NCI-H128 (cell line): ENCODE measurements at regions not wholly inside any gene's neighbourhood (a gene's known extent, or its start where the extent isn't known, plus 50 kb on each side); places are given as distances from the start of the nearest gene placed in this dataset.

Experiments used
- DNase-seq: peaks from one replicate; lab custom pipeline; 2025; ENCODE audit not compliant: unreplicated experiment; lab: John Stamatoyannopoulos, UW

DNA sequence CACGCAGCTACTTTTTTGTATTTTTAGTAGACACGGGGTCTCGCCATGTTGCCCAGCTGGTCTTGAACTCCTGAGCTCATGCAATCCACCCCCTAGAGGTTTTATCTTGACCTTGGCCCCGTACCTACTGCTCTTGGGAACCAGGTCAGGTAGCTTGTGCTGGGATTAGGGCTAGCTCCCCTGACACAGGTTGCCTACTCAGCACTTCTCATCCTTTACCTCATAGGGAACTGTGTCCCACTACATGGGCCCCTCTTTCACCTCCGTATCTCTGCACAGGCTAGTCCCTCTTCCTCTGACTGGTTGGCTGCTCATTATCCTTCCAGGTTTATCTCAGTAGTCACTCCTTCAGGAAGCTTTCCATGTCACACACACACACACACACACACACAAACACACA, 58.0 kb upstream of the ITPRID1 start:
- DNase-seq: no peak

DNA sequence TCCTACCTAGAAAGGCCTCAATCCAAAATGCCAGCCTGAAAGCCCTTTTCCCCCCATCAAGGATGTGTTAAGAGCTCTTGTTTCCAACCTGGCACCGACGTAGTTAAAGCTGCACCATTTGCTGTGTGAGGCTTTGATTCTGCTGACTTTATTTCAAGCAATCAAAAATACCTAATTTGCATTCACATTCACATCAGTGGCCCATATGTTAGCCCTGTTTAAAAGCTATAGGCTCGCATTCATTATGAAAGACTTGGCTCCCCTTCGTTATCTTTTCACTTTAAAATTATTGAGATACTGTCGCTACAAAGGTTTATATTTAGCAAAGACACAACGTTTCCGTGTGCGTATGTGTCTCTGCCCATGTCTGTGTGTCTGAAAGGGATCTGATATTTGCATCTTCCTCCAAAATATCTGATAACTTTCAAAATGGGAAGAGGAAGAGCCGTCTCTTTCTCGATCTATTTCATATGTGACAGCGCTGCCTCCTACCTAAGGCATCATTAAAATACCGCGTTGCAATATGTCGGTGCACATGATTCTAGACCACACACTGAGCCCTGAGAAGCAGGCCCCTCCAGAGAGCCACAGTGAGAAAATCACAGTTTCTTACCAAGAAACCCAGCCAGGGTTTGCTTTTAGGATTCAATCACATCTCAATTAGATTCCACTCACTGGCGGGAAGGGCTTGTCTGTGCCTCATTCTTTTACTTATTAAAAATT, 57.1 kb upstream of the ITPRID1 start:
- no peak for DNase-seq

DNA sequence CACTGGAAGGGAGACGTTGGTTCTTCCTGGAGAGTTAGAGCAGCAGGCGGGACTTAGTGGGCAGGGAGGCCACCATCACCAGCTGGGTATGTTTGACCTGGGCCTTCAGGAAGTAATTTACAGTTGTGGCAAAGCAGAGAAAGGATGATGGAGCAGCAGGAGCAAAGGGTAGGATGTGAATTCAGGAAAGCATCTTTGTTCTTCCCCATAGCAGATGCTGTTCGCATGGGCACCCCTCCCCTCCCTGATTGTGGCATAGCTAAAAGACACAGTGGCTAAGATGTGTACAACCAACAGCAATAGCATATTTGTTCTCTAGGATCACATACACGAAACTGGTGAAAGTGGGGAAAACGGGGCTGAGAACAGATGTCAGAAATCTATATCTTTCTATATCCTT, 56.3 kb upstream of the ITPRID1 start:
- DNase-seq: no peak

DNA sequence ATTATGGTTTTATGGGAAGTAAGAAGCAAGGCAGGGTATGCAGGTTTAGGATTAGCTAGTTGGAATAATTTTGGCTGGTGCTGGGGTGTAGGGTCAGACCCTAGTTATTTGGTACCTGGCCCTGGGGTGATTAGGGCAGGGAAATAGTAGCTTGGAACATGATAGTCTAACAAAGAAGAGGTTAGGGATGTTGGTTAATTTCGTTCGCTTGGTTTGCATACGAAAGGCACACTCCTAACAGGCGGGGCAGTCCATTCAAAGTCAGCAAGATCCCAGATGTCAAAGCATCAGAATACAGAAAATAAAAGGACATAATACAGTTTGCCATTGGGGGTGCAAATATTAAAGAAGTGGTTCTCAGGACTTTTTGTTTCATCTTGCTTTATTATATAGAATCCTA, 55.7 kb upstream of the ITPRID1 start:
- DNase-seq: no peak

DNA sequence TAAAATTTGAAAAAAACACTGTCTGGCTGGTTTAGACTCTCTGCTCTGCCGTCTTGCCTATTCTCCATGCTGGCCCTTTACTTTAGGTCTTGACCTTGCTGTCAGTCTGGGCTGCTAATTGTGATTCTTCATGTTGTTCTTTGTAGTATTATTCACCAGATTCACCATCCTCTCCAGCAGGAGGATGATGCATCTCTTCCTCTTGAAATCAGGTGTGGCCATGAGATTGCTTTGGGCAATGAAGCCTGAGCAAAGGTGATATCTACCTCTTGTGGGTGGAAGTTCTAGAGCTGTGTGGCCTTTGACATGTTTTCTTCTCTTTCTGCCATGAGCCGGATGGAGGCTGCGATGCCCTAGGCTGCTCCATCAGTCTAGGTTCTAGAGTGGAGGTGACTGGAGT, 51.3 kb upstream of the ITPRID1 start:
- DNase-seq: no peak
